ENCODE measurements at regions not wholly inside any gene's neighbourhood (a gene's known extent, or its start where the extent isn't known, plus 50 kb on each side); places are given as distances from the start of the nearest gene placed in this dataset.

- TF ChIP-seq POLR2A (IDR thresholded peaks at IDR 0.05; ENCODE audit: low read length) = no peak
- no peak for TF ChIP-seq GATA1 (IDR thresholded peaks at IDR 0.05; ENCODE audit: low read depth, low read length)
These were observed 595.5 kb upstream of the KLHL1 start for GRCh38 chr13:70703755-70704154.

Data from erythroblast (primary cell).